Liver (tissue), 7 donors: ENCODE measurements at regions not wholly inside any gene's neighbourhood (a gene's known extent, or its start where the extent isn't known, plus 50 kb on each side); places are given as distances from the start of the nearest gene placed in this dataset.

Experiments
- DNase-seq: peaks from one replicate; pipeline ENCODE4 v3.0.0-alpha.2; 2017; ENCODE audit warnings: low spot score
- H3K27ac ChIP-seq, 2 donors: one replicate each; pipeline ENCODE4 v1.7.0; 2013; ENCODE audit warnings: inconsistent platforms in 2 of 2, low read length in 2 of 2, control low read depth in 1 of 2, low read depth in 1 of 2, mild to moderate bottlenecking in 1 of 2
- H3K27me3 ChIP-seq, 4 donors: one replicate each; pipeline versions ENCODE4 v1.6.1 to v1.7.0; 2013; ENCODE audit warnings: low read length in 3 of 4, inconsistent platforms in 1 of 4, mild to moderate bottlenecking in 1 of 4, moderate library complexity in 1 of 4; ENCODE audit not compliant: control insufficient read depth in 4 of 4, insufficient read depth in 4 of 4
- H3K36me3 ChIP-seq, 4 donors: one replicate each; pipeline versions ENCODE4 v1.6.1 to v1.7.0; 2013; ENCODE audit warnings: low read length in 3 of 4, mild to moderate bottlenecking in 3 of 4, low read depth in 1 of 4, moderate library complexity in 1 of 4; ENCODE audit not compliant: control insufficient read depth in 4 of 4, insufficient read depth in 3 of 4
- H3K4me1 ChIP-seq, 4 donors: one replicate each; pipeline versions ENCODE4 v1.6.1 to v1.7.0; 2013; ENCODE audit warnings: low read length in 3 of 4, mild to moderate bottlenecking in 3 of 4, moderate library complexity in 1 of 4; ENCODE audit not compliant: control insufficient read depth in 4 of 4, insufficient read depth in 4 of 4
- H3K4me3 ChIP-seq, 3 donors: one replicate each; pipeline versions ENCODE4 v1.6.1 to v1.7.0; 2013; ENCODE audit warnings: low read length in 3 of 3, control low read depth in 1 of 3, low read depth in 1 of 3, mild to moderate bottlenecking in 1 of 3
- H3K9ac ChIP-seq, 2 donors: one replicate each; pipeline ENCODE4 v1.7.0; 2013; ENCODE audit warnings: low read length in 2 of 2, mild to moderate bottlenecking in 2 of 2, moderate library complexity in 2 of 2, control low read depth in 1 of 2, low read depth in 1 of 2
- H3K9me3 ChIP-seq, 4 donors: one replicate each; pipeline versions ENCODE4 v1.6.1 to v1.7.0; 2013; ENCODE audit warnings: low read length in 3 of 4; ENCODE audit not compliant: control insufficient read depth in 4 of 4
- EGR1 ChIP-seq, 2 donors: IDR thresholded peaks; 2 replicates each; pipeline ENCODE4 v1.6.1; 2016 to 2018; ENCODE audit warnings: antibody characterized with exemption in 2 of 2, low read depth in 2 of 2
- FOXA2 ChIP-seq: IDR thresholded peaks from 2 replicates; pipeline ENCODE4 v1.6.1; 2016; ENCODE audit warnings: antibody characterized with exemption
- GABPA ChIP-seq, 2 donors: IDR thresholded peaks in 1 of 2; conservative IDR thresholded peaks in 1 of 2; 2 replicates each; pipeline ENCODE4 v1.6.1; 2016; ENCODE audit warnings: antibody characterized with exemption in 2 of 2, mild to moderate bottlenecking in 1 of 2, moderate library complexity in 1 of 2
- HNF4A ChIP-seq, 2 donors: conservative IDR thresholded peaks; 2 replicates each; pipeline ENCODE4 v1.6.1; 2016; ENCODE audit warnings: antibody characterized with exemption in 2 of 2, mild to moderate bottlenecking in 2 of 2
- HNF4G ChIP-seq: IDR thresholded peaks from 2 replicates; pipeline ENCODE4 v1.6.1; 2016; ENCODE audit warnings: antibody characterized with exemption
- JUND ChIP-seq, 2 donors: IDR thresholded peaks; 2 replicates each; pipeline ENCODE4 v1.6.1; 2016; ENCODE audit warnings: antibody characterized with exemption in 2 of 2
- NR2F2 ChIP-seq: IDR thresholded peaks from 2 replicates; pipeline ENCODE4 v1.6.1; 2016; ENCODE audit warnings: antibody characterized with exemption
- RAD21 ChIP-seq, 2 donors: IDR thresholded peaks; 2 replicates each; pipeline ENCODE4 v1.6.1; 2016; ENCODE audit warnings: antibody characterized with exemption in 2 of 2, mild to moderate bottlenecking in 2 of 2
- RXRA ChIP-seq, 2 donors: IDR thresholded peaks; 2 replicates each; pipeline ENCODE4 v1.6.1; 2017 to 2018; ENCODE audit warnings: antibody characterized with exemption in 2 of 2, mild to moderate bottlenecking in 1 of 2
- SP1 ChIP-seq: IDR thresholded peaks from 2 replicates; pipeline ENCODE4 v1.6.1; 2018; ENCODE audit warnings: antibody characterized with exemption, mild to moderate bottlenecking
- TAF1 ChIP-seq: conservative IDR thresholded peaks from 2 replicates; pipeline ENCODE4 v1.6.1; 2016; ENCODE audit warnings: antibody characterized with exemption, mild to moderate bottlenecking
- YY1 ChIP-seq: IDR thresholded peaks from 2 replicates; pipeline ENCODE4 v1.6.1; 2016; ENCODE audit warnings: antibody characterized with exemption, mild to moderate bottlenecking
- WGBS: extraction: QIAGEN DNeasy Blood & Tissue Kit; methylation state at CpG from one replicate; pipeline ENCODE4 v1.1.7; 2013; 5-methylcytosine and 5-hydroxymethylcytosine counted together
- TF ChIP-seq, protein P1 (sequence below): IDR thresholded peaks from 2 replicates; pipeline ENCODE4 v1.6.1; 2016; ENCODE audit warnings: antibody characterized with exemption
- TF ChIP-seq, protein P2 (sequence below): IDR thresholded peaks from 2 replicates; pipeline ENCODE4 v1.6.1; 2016; ENCODE audit warnings: antibody characterized with exemption
- TF ChIP-seq, protein P3 (sequence below): IDR thresholded peaks from 2 replicates; pipeline ENCODE4 v1.6.1; 2016; ENCODE audit warnings: antibody characterized with exemption, mild to moderate bottlenecking
- donor health status: healthy.
- donor health status: healthy.
- donor health status: healthy.
- donor health status: healthy.

DNA sequence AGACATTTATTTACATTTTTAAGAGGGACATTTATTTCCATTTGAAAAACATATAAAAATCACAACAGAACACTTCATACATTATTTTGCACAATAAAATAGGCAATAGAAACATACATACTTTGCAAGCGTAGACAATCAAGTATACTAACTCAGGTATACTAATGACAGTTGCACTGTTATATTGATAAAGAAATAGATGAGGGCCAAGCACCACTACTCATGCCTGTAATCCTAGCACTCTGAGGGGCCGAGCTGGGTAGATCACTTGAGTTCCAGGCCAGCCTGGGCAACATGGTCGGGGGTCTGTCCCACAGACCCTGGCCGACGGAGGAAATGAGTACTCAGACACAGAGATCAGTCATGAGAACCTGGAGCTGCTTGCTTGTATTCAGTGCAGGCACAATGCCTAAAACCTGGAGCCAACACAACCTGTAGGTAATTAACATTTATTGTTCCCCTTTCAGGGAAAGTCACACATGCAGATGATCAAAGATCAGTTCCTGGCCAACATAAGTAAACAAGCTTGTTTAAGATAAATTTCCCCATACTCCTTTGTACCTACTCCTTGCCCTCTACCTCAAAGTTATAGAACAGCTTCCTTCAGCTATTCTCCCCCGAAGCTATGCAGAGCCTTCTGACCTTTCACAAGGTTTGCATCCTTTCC is 1960.2 kb downstream of the SUCLG1 start:
- H3K4me1 ChIP-seq, result no peaks in the 10 kb centered on the region
- H3K27ac ChIP-seq, result no peak overlapping the region
- no peak overlapping the region for H3K4me3 ChIP-seq
- 74% methylated on average over 6 of the region's 6 CpGs for WGBS
- DNase-seq, result no peak
- no peak for TF ChIP-seq SP1
- no peaks in the 10 kb centered on the region for H3K27me3 ChIP-seq
- no peaks in the 10 kb centered on the region for H3K36me3 ChIP-seq
- H3K9ac ChIP-seq, result no peak overlapping the region
- H3K9me3 ChIP-seq, result peaks cover 0 to 14% (median 1%) of the 10 kb centered on the region in 4 donors

DNA sequence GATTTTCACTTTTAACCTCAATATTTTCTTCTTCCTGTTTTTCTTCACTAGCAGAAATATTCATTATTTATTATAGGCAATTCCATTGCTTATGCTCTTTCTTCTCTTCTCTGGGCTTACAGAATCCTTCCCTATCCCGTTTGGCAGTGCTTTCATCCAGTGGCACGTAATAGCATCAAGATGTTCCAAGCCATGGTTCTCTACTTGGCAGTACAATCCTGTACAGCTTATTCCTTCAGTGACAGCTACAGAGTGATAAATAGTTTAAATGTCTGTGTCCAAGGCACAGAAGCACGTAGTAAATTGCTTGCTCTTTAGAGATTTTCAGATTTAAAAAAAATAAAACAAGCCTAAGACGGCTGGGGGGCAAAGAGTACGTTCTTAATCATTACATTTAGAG is 1964.3 kb downstream of the SUCLG1 start:
- TF ChIP-seq, protein P1, sequence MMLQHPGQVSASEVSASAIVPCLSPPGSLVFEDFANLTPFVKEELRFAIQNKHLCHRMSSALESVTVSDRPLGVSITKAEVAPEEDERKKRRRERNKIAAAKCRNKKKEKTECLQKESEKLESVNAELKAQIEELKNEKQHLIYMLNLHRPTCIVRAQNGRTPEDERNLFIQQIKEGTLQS, result no peak
- TF ChIP-seq HNF4A (conservative IDR thresholded peaks at IDR 0.05) (no peak), SP1 (no peak), HNF4G (no peak), GABPA (IDR thresholded peaks at IDR 0.05 in 1 of 2, conservative IDR thresholded peaks at IDR 0.05 in 1 of 2) (no peak), RXRA (IDR thresholded peaks at IDR 0.05) (no peak), EGR1 (IDR thresholded peaks at IDR 0.05; ENCODE audit: low read depth in 2 of 2) (no peak), JUND (IDR thresholded peaks at IDR 0.05) (no peak), TAF1 (no peak), RAD21 (IDR thresholded peaks at IDR 0.05) (no peak), YY1 (no peak), FOXA2 (no peak)
- TF ChIP-seq, protein P2, sequence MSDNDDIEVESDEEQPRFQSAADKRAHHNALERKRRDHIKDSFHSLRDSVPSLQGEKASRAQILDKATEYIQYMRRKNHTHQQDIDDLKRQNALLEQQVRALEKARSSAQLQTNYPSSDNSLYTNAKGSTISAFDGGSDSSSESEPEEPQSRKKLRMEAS, result no peak
- H3K4me3 ChIP-seq, result no peak overlapping the region
- WGBS, result 62% methylated on average over 5 of the region's 5 CpGs
- H3K4me1 ChIP-seq, result no peaks in the 10 kb centered on the region
- H3K9ac ChIP-seq, result no peak overlapping the region
- peaks cover 0 to 3% (median 1%) of the 10 kb centered on the region in 4 donors for H3K9me3 ChIP-seq
- H3K27ac ChIP-seq, result no peak overlapping the region
- H3K36me3 ChIP-seq, result no peaks in the 10 kb centered on the region
- H3K27me3 ChIP-seq, result no peaks in the 10 kb centered on the region
- DNase-seq, result no peak

DNA sequence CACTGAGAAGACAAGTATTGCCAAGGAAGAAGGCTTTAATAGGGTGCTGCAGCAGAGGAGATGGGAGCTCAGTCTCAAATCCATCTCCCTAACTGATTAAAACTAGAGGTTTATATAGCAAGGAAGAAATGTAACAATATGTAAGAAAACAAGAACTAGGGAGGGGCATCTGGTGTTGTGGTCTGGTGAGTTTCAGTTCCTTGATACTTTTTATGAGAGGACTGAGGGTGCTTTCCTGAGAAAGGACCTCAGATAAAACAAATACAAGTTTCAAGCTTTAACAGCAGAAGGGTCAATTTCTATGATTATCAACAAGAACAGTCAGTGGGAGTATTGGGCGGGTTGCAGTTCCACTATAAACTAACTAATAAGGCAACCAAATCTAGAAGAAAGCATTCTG is 1967.5 kb downstream of the SUCLG1 start:
- no peaks in the 10 kb centered on the region for H3K27me3 ChIP-seq
- H3K36me3 ChIP-seq, result no peaks in the 10 kb centered on the region
- H3K27ac ChIP-seq, result no peak overlapping the region
- H3K4me1 ChIP-seq, result no peaks in the 10 kb centered on the region
- 69% methylated on average over 1 of the region's 1 CpG for WGBS
- H3K9ac ChIP-seq, result no peak overlapping the region
- H3K9me3 ChIP-seq, result peaks cover 0 to 2% (median 0%) of the 10 kb centered on the region in 4 donors
- H3K4me3 ChIP-seq, result no peak overlapping the region
- TF ChIP-seq, protein P3, sequence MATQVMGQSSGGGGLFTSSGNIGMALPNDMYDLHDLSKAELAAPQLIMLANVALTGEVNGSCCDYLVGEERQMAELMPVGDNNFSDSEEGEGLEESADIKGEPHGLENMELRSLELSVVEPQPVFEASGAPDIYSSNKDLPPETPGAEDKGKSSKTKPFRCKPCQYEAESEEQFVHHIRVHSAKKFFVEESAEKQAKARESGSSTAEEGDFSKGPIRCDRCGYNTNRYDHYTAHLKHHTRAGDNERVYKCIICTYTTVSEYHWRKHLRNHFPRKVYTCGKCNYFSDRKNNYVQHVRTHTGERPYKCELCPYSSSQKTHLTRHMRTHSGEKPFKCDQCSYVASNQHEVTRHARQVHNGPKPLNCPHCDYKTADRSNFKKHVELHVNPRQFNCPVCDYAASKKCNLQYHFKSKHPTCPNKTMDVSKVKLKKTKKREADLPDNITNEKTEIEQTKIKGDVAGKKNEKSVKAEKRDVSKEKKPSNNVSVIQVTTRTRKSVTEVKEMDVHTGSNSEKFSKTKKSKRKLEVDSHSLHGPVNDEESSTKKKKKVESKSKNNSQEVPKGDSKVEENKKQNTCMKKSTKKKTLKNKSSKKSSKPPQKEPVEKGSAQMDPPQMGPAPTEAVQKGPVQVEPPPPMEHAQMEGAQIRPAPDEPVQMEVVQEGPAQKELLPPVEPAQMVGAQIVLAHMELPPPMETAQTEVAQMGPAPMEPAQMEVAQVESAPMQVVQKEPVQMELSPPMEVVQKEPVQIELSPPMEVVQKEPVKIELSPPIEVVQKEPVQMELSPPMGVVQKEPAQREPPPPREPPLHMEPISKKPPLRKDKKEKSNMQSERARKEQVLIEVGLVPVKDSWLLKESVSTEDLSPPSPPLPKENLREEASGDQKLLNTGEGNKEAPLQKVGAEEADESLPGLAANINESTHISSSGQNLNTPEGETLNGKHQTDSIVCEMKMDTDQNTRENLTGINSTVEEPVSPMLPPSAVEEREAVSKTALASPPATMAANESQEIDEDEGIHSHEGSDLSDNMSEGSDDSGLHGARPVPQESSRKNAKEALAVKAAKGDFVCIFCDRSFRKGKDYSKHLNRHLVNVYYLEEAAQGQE, result no peak
- TF ChIP-seq, protein P2, result no peak
- no peak for TF ChIP-seq NR2F2
- no peak for TF ChIP-seq JUND (IDR thresholded peaks at IDR 0.05)
- no peak for TF ChIP-seq HNF4A (conservative IDR thresholded peaks at IDR 0.05)
- no peak for TF ChIP-seq SP1
- no peak for TF ChIP-seq TAF1
- DNase-seq, result no peak
